Parathyroid adenoma (tissue), 2 donors: ENCODE measurements at regions not wholly inside any gene's neighbourhood (a gene's known extent, or its start where the extent isn't known, plus 50 kb on each side); places are given as distances from the start of the nearest gene placed in this dataset.

Source experiments
- H2AFZ ChIP-seq: fragments of 300-600 bp; sonication (generic); one replicate; pipeline ENCODE4 v1.7.0; 2017; ENCODE audit warnings: antibody characterized with exemption, mild to moderate bottlenecking
- H3K27ac ChIP-seq: fragments of 300-600 bp; sonication (generic); one replicate; pipeline ENCODE4 v1.7.0; 2017
- H3K27me3 ChIP-seq: fragments of 300-600 bp; sonication (generic); one replicate; pipeline ENCODE4 v1.7.0; 2017; ENCODE audit warnings: low read length; ENCODE audit not compliant: control insufficient read depth, insufficient read depth
- H3K36me3 ChIP-seq: fragments of 300-600 bp; sonication (generic); one replicate; pipeline ENCODE4 v1.7.0; 2017; ENCODE audit warnings: low read length; ENCODE audit not compliant: control insufficient read depth, insufficient read depth
- H3K4me1 ChIP-seq: fragments of 300-600 bp; sonication (generic); one replicate; pipeline ENCODE4 v1.7.0; 2017; ENCODE audit warnings: control low read depth
- H3K4me2 ChIP-seq: fragments of 300-600 bp; sonication (generic); one replicate; pipeline ENCODE4 v1.7.0; 2017; ENCODE audit warnings: low read length
- H3K4me3 ChIP-seq: fragments of 300-600 bp; sonication (generic); one replicate; pipeline ENCODE4 v1.7.0; 2017; ENCODE audit warnings: low read depth, low read length
- H3K79me2 ChIP-seq: fragments of 300-600 bp; sonication (generic); one replicate; pipeline ENCODE4 v1.7.0; 2017; ENCODE audit warnings: control low read depth
- H3K9ac ChIP-seq: fragments of 300-600 bp; sonication (generic); one replicate; pipeline ENCODE4 v1.7.0; 2017; ENCODE audit warnings: mild to moderate bottlenecking
- H3K9me3 ChIP-seq: fragments of 300-600 bp; sonication (generic); one replicate; pipeline ENCODE4 v1.7.0; 2017; ENCODE audit warnings: low read length; ENCODE audit not compliant: control insufficient read depth
- CTCF ChIP-seq: fragments of 300-600 bp; sonication (generic); IDR thresholded peaks from one replicate; pipeline ENCODE4 v1.7.0; 2017; ENCODE audit warnings: antibody characterized with exemption, mild to moderate bottlenecking
- donor health status: primary hyperparathyroidism.

DNA sequence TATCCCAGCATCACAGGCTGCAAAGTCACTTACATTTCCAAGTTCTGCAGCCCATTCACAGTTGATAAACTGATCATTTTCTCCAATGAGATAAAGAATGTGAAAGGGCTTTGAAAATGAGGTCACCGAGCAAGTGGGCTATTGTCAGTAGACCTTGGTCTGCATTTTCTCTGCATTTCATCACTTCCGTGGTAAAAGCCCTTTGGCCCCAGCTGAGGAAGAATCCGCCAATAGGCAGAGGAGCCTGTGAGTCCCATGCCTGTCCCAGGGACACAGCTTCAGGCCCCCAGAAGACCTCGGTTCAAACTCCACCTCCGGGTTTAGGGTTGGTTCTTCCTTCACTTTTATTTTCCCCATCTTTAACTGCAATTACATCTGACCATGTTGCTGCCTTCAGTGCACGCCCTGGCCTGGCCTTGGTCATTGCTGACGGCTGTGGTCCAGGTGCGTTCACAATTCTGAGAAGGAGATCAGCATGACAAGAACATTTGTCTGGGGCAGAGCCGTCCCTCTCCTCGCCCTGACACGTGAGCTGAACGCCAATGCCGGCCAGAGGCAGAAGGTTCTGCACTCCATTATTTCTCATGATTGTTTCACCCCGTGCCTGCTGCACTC lies 292.5 kb downstream of the TCERG1L start:
- H3K4me1 ChIP-seq, result no peaks in the 10 kb centered on the region
- no peak overlapping the region for H3K4me3 ChIP-seq
- no peak overlapping the region for H2AFZ ChIP-seq
- H3K36me3 ChIP-seq, result no peaks in the 10 kb centered on the region
- H3K27ac ChIP-seq, result no peak overlapping the region
- H3K9ac ChIP-seq, result no peak overlapping the region
- H3K9me3 ChIP-seq, result no peaks in the 10 kb centered on the region
- TF ChIP-seq CTCF, result no peak
- no peaks in the 10 kb centered on the region for H3K27me3 ChIP-seq
- no peak overlapping the region for H3K4me2 ChIP-seq
- H3K79me2 ChIP-seq, result no peaks in the 10 kb centered on the region

GRCh38 chr10:131019696-131020095 lies 291.8 kb downstream of the TCERG1L start:
- no peak overlapping the region for H2AFZ ChIP-seq
- H3K4me1 ChIP-seq, result no peaks in the 10 kb centered on the region
- H3K4me3 ChIP-seq, result no peak overlapping the region
- H3K9ac ChIP-seq, result no peak overlapping the region
- no peak overlapping the region for H3K27ac ChIP-seq
- no peak for TF ChIP-seq CTCF
- no peak overlapping the region for H3K4me2 ChIP-seq
- no peaks in the 10 kb centered on the region for H3K27me3 ChIP-seq
- no peaks in the 10 kb centered on the region for H3K9me3 ChIP-seq
- no peaks in the 10 kb centered on the region for H3K79me2 ChIP-seq
- no peaks in the 10 kb centered on the region for H3K36me3 ChIP-seq

DNA sequence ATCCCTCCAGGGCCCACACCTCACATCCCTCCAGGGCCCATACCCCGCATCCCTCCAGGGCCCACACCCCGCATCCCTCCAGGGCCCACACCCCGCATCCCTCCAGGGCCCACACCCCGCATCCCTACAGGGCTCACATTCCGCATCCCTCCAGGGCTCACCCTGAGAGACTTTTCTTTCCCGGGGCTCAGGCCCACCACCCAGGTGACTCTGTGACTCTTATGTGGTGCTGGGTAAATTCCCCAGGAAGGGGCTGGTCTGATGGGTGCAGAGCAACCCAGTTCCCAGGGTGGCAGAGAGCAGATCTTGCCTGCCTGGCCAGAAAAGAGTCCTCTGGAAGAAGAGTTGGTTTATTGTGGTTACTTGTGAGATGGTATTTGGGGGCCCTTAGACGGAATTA lies 290.7 kb downstream of the TCERG1L start:
- Histone ChIP-seq H3K4me3 (no peak overlapping the region), H3K4me1 (no peaks in the 10 kb centered on the region), H3K79me2 (no peaks in the 10 kb centered on the region), H3K36me3 (no peaks in the 10 kb centered on the region), H3K27me3 (no peaks in the 10 kb centered on the region), H3K9me3 (no peaks in the 10 kb centered on the region), H3K27ac (no peak overlapping the region), H3K4me2 (no peak overlapping the region), H3K9ac (no peak overlapping the region), H2AFZ (no peak overlapping the region)
- TF ChIP-seq CTCF, result no peak

- Histone ChIP-seq H3K79me2 (no peaks in the 10 kb centered on the region), H3K27me3 (no peaks in the 10 kb centered on the region), H3K9ac (no peak overlapping the region), H3K4me1 (no peaks in the 10 kb centered on the region), H2AFZ (no peak overlapping the region), H3K4me2 (no peak overlapping the region), H3K9me3 (no peaks in the 10 kb centered on the region), H3K27ac (no peak overlapping the region), H3K4me3 (no peak overlapping the region), H3K36me3 (no peaks in the 10 kb centered on the region)
- TF ChIP-seq CTCF, result no peak
Observed at GRCh38 chr10:131021246-131021895, 290.1 kb downstream of the TCERG1L start.

DNA sequence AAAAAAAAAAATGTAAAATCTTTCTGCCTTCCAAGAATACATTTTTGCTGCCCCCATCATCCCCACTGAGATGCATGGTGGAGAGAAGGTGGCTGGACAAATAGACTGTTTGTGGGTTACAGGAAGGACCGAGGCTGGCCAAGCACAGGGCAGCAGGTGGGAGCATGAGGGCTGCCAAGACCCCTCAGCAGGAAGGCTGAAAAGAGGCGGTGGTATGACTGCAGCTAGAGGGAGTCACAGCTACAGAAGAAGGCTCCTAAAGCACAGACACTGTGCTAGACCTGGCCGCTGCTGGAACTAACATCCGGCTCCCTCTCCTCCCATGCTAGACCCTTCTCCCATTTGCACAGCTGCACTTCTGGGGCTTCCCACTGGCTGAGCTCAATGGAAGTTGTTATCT lies 289.6 kb downstream of the TCERG1L start:
- no peak overlapping the region for H2AFZ ChIP-seq
- H3K9ac ChIP-seq, result no peak overlapping the region
- no peak overlapping the region for H3K4me3 ChIP-seq
- no peaks in the 10 kb centered on the region for H3K36me3 ChIP-seq
- no peaks in the 10 kb centered on the region for H3K9me3 ChIP-seq
- no peaks in the 10 kb centered on the region for H3K4me1 ChIP-seq
- no peak for TF ChIP-seq CTCF
- H3K27ac ChIP-seq, result no peak overlapping the region
- H3K79me2 ChIP-seq, result no peaks in the 10 kb centered on the region
- H3K4me2 ChIP-seq, result no peak overlapping the region
- H3K27me3 ChIP-seq, result no peaks in the 10 kb centered on the region
